Neuron (in vitro differentiated cells): ENCODE measurements at regions not wholly inside any gene's neighbourhood (a gene's known extent, or its start where the extent isn't known, plus 50 kb on each side); places are given as distances from the start of the nearest gene placed in this dataset.
"Not testable (repeated sequence)": the region's sequence is repeated elsewhere in the genome, so short reads cannot be mapped to it uniquely, and the experiment has no call there.

ENCODE experiments used
- H2AFZ ChIP-seq: one replicate; pipeline ENCODE4 v1.6.1; 2013; ENCODE audit warnings: low read depth, mild to moderate bottlenecking, inconsistent platforms, low read length, moderate library complexity
- H3K27me3 ChIP-seq: one replicate; pipeline ENCODE4 v1.6.1; 2013; ENCODE audit warnings: low read length; ENCODE audit not compliant: insufficient read depth
- H3K36me3 ChIP-seq: one replicate; pipeline ENCODE4 v1.6.1; 2013; ENCODE audit warnings: low read length; ENCODE audit not compliant: insufficient read depth
- H3K4me1 ChIP-seq: one replicate; pipeline ENCODE4 v1.6.1; 2013; ENCODE audit warnings: low read length; ENCODE audit not compliant: insufficient read depth
- H3K4me3 ChIP-seq: 2 replicates; pipeline ENCODE4 v1.5.1; 2013; ENCODE audit warnings: mild to moderate bottlenecking, low read length, moderate library complexity
- H3K9me3 ChIP-seq: one replicate; pipeline ENCODE4 v1.6.1; 2013; ENCODE audit warnings: low read length

DNA sequence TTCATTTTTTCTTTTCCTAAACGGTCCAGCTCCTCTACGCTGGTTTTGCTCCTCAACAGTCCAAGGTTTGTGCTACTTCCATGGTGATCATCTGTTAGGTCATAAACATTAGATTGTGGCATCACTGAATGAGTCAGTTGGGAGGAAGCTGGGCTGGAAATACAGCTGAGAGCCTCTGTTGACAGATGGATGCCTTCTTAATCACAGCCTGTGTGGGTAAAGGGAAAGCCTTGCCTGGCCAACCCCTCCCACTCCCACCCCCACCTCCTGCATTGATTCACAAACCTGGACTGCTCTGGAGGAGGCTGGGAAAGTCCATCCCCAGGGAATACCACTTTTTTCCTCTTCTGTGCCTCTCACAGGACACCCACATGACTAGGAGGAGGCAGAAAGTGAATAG lies 180.6 kb upstream of the CCN2 start:
- Histone ChIP-seq H2AFZ (no peak overlapping the region), H3K27me3 (no peaks in the 10 kb centered on the region), H3K4me1 (peaks cover 33% of the 10 kb centered on the region), H3K4me3 (no peak overlapping the region), H3K9me3 (no peaks in the 10 kb centered on the region), H3K36me3 (no peaks in the 10 kb centered on the region)

DNA sequence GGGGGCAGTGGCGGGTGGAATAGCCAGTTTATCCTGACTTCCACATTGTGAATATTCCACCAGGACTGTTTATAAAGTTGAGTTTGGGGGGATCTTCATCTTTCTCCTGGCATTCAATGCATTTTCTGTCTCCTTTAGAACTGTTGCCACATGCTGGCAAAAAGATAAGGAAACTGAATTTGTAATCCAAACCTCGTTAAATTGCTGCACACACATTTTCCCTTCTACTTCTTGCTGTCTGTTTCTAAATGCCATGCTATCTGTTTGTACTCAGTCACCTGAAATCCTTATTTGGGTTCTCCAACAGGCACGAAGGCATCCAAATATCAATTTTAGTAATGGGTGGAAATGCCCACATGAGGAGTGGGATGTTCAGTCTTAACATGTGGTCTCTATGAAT lies 180.2 kb upstream of the CCN2 start:
- Histone ChIP-seq H2AFZ (no peak overlapping the region), H3K27me3 (no peaks in the 10 kb centered on the region), H3K9me3 (no peaks in the 10 kb centered on the region), H3K4me3 (no peak overlapping the region), H3K4me1 (peaks cover 33% of the 10 kb centered on the region), H3K36me3 (no peaks in the 10 kb centered on the region)

DNA sequence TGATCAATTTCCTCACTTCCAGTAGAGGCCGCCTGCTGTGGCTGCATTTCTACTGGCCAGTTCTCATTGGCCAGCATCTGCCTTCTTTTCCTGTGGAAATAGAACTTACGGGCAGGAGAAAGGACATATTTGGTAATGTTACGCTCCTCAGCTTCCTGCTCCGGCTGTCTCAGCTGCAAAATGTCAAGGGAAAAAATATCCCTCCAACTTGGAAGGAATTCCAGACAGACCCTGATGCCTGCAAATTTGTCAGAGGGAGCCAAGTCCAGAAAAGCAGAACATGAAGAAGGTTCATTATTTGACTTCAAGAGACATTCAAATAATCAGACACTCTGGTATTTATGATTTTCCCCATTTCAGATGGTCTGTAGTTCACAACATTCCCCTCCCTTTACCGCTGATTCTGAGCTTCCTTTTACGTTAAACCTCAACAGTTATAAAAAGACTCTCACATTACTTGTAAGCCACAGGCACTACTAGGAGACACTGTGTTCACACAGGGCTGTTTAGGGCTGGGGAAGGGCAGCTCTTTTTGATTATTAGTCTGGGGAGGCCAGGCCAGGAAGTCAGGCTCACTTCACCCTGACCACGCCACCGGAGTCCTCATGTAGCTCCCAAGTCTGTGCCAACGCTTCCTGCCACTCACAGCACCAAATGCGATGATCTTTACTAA lies 179.6 kb upstream of the CCN2 start:
- Histone ChIP-seq H2AFZ (no peak overlapping the region), H3K4me3 (no peak overlapping the region), H3K36me3 (no peaks in the 10 kb centered on the region), H3K27me3 (no peaks in the 10 kb centered on the region), H3K4me1 (peaks cover 33% of the 10 kb centered on the region), H3K9me3 (no peaks in the 10 kb centered on the region)

DNA sequence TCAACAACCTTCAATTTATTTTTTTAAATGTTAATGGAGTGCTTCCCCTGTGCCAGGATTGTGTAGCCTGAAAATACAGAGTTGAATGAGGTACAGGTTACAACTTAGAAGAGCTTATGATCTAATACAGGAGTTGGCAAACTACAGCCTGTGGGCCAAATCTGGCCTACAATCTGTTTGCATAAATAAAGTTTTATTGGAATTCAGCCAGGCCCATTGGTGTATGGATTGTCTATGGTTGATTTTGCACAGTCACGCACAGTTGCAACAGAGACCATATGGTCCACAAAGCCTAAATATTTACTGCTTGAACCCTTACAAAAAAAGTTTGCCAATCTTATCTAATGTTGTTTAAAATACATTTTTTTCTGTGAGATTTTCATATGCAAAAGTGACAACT lies 177.3 kb upstream of the CCN2 start:
- H3K27me3 ChIP-seq, result no peaks in the 10 kb centered on the region
- no peaks in the 10 kb centered on the region for H3K36me3 ChIP-seq
- peaks cover 32% of the 10 kb centered on the region for H3K4me1 ChIP-seq
- no peak overlapping the region for H2AFZ ChIP-seq
- H3K4me3 ChIP-seq, result no peak overlapping the region
- H3K9me3 ChIP-seq, result no peaks in the 10 kb centered on the region

DNA sequence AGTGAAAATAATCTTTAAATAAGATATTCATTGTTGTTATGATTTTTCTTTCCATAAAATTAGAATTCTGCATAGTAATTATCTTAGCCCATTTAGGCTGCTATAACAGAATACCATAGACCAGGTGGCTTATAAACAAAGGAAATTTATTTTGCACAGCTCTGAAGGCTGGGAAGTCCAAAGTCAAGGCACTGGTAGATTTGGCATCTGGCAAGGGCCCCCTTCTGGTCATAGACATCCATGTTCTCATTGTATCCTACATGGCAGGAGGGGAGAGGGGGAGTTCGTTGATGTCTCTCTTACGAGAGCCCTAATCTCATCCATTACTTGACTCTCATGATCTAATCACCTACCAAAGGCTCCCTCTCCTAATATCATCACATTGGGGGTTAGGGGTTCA lies 175.0 kb upstream of the CCN2 start:
- Histone ChIP-seq H3K4me3 (no peak overlapping the region), H3K36me3 (no peaks in the 10 kb centered on the region), H3K4me1 (peaks cover 27% of the 10 kb centered on the region), H3K27me3 (no peaks in the 10 kb centered on the region), H3K9me3 (no peaks in the 10 kb centered on the region), H2AFZ (no peak overlapping the region)

DNA sequence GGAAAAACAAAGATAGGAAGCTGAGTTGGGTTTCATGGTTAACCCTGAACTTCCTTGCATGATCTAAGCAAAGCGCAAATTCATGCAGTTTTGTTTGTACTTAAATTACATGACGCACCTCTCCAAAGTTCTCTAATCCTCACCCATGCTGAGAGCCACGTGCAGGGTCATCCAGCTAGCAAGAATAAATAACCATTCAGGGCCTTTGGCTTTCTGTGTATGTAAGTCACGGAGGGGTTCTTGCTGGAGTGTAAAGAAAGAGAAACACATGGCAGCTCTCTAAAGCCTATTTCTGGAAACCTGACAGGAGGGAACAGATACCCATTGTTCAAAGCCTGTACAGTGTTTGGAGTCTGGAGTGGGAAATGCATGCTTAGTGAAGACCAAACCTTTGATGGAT lies 171.7 kb upstream of the CCN2 start:
- Histone ChIP-seq H3K4me3 (no peak overlapping the region), H2AFZ (no peak overlapping the region), H3K9me3 (no peaks in the 10 kb centered on the region), H3K4me1 (peaks cover 23% of the 10 kb centered on the region), H3K36me3 (no peaks in the 10 kb centered on the region), H3K27me3 (no peaks in the 10 kb centered on the region)

DNA sequence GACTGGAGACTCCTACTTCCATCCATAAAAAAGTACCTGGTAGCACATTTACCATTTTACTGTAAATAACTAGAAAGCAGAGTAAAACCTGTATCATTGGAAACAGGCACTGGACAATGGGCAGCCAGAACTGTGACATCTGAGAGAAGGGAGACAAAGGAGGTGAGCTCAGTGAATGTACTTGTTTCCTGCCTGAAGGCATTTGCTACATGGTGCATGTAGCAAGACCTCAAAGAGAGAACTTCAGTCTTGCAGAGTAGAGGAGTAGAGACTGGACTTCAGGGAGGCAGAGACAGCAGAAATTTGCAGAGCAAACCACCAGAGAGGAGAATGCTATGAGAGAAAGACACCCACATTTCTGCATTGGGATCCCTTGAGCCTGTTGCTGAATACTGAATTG lies 171.0 kb upstream of the CCN2 start:
- H3K36me3 ChIP-seq, result no peaks in the 10 kb centered on the region
- H2AFZ ChIP-seq, result no peak overlapping the region
- H3K9me3 ChIP-seq, result no peaks in the 10 kb centered on the region
- H3K4me1 ChIP-seq, result peaks cover 23% of the 10 kb centered on the region
- H3K4me3 ChIP-seq, result no peak overlapping the region
- H3K27me3 ChIP-seq, result no peaks in the 10 kb centered on the region

DNA sequence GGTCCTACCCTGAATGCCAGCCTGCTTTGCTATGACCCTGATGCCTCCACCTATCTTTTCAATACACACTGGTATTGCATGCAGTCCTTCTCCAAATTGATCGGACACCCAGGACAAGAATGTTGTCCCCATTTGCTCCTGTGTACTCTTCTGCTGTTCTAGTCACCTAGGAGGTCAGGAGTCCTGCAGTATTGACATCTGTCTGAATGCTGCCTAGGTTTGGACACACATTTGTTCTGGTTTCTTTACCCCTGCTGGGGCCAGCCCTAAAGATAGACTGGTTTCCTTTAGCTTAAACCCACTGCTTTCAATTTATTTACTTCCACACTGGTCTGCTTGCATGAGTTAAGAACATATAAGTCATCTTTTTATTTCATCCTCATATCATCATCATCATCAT lies 167.0 kb upstream of the CCN2 start:
- H3K27me3 ChIP-seq, result no peaks in the 10 kb centered on the region

DNA sequence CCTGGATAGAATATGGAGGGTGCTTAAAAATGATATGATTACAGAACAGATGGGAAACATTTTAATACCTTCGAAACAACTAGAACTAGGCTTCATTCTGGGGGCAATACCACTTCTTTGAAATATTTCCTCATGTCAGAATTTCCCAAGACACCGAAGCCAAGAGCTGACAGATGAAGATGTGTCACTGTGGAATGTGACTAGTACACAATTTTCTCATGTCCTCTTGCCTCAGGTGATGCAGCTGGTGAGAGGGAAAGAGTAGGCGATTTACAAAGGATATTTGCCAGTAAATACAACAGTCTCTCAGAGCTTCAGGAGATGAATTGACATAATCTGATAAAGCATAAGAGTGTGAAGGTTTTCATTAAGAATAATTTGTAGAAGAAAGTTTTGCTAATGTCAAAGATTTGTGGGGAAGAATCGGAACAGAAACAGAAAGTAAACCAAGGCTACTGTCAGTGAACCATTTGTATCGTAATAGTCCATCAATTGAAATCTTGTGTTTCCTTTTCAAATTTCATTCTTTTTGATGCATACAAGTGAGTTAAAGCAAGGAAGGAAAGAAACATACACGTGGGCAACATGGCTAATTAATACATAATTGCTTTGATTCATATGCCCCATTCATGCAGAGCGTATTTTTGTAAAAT lies 164.7 kb upstream of the CCN2 start:
- Histone ChIP-seq H3K9me3 (no peaks in the 10 kb centered on the region), H3K27me3 (no peaks in the 10 kb centered on the region), H3K4me1 (no peaks in the 10 kb centered on the region), H3K36me3 (no peaks in the 10 kb centered on the region), H2AFZ (no peak overlapping the region), H3K4me3 (no peak overlapping the region)

More for the DNA sequence above, 167.0 kb upstream of the CCN2 start:
- Histone ChIP-seq H3K36me3 (no peaks in the 10 kb centered on the region), H3K4me3 (no peak overlapping the region), H3K9me3 (no peaks in the 10 kb centered on the region), H3K4me1 (peaks cover 14% of the 10 kb centered on the region), H2AFZ (no peak overlapping the region)

DNA sequence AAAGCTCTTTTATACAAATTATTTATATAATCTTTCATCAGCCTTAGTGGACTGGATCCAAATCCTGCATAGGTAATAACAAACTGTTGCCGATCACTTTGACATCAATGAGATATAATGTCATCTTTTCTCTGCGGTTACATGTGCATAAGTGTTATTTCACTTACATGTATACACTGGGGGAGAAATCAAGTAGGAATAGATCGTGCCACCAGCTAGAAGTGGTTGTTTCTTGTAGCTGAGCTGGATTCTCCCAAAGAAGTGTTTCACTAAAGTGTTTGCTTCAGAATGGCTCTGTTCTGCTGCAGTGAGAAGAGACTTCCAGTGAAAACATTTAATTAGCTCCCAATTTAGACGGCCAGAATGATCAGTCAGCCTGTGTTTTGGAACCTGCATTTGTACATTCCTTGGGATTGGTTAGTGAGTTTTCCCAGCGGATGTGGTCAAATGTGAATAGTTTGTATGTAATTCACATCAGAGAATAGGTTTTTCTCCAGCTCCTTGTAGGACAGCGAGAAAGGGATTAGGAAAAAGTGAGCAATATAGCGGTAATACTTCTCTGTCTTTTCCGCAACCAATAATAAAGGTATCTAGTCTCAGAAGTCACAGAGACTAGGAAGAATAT lies 163.1 kb upstream of the CCN2 start:
- Histone ChIP-seq H3K4me3 (no peak overlapping the region), H2AFZ (no peak overlapping the region), H3K27me3 (no peaks in the 10 kb centered on the region), H3K9me3 (peaks cover 3% of the 10 kb centered on the region), H3K4me1 (no peaks in the 10 kb centered on the region), H3K36me3 (no peaks in the 10 kb centered on the region)

DNA sequence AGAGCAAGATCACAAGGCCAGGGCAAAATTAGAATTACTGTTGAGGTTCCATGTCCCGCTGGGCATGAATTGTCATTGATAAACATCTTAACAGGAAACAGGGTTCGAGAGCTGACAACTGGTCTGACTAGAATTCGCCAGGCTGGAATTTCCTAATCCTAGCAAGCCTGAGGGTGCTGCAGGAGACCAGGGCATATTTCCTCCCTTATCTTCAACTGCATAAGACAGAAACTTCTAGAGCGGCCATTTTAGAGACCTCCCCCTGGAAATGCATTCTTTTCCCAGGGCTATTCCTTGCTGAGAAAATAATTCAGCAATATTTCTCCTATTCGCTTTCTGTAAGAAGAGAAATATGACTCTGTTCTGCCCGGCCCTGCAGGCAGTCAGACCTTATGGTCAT lies 158.6 kb upstream of the CCN2 start:
- H3K36me3 ChIP-seq, H3K27me3 ChIP-seq, H3K4me1 ChIP-seq, H3K9me3 ChIP-seq, H3K4me3 ChIP-seq, H2AFZ ChIP-seq: not testable (repeated sequence)

DNA sequence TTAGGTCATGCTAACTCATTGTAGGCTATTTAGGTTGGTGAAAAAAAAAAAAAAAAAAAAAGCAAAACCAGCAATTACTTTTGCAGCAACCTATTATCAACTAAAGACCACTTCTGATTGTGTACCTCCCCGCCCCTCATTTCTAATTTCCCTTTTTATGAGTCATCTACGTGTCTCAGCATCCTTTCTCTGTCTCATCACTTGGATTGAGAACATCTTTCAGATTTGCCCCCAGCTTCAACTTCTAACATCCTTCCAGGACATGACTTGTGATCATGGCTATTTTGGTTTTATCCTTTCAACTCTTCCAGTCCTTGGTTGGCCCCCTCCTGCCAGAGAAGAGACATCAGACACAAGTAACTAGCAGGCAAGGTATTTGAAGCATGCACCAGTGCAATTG lies 156.7 kb upstream of the CCN2 start:
- no peaks in the 10 kb centered on the region for H3K36me3 ChIP-seq
- no peak overlapping the region for H2AFZ ChIP-seq
- H3K9me3 ChIP-seq, result peaks cover 9% of the 10 kb centered on the region
- no peaks in the 10 kb centered on the region for H3K4me1 ChIP-seq
- H3K4me3 ChIP-seq, result no peak overlapping the region
- no peaks in the 10 kb centered on the region for H3K27me3 ChIP-seq

DNA sequence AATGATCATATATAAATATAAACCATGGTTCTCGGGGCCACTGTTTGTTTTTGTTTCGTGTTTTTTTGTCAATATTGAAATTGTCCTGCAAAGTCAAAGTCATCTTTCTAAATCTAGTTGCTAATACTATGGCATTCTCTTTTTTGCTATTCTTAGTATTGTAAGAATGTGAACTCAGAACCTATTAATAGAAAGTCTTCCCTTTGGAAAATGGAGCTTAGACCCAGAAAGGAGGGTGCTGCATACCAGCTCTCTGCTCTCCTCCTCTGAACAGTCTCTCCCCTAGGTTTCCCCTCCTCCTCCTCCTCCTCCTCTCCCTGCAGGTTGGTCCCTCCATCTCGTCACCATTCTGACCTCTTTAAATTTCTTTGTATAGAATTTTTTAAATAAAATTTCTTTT lies 150.4 kb upstream of the CCN2 start:
- Histone ChIP-seq H3K36me3 (no peaks in the 10 kb centered on the region), H3K4me3 (no peak overlapping the region), H2AFZ (no peak overlapping the region), H3K4me1 (no peaks in the 10 kb centered on the region), H3K27me3 (no peaks in the 10 kb centered on the region), H3K9me3 (no peaks in the 10 kb centered on the region)
